Fibroblast of skin of right biceps (primary cell): ENCODE measurements at regions not wholly inside any gene's neighbourhood (a gene's known extent, or its start where the extent isn't known, plus 50 kb on each side); places are given as distances from the start of the nearest gene placed in this dataset.

Experiments used
- DNase-seq: peaks from one replicate; pipeline ENCODE4 v3.0.0-alpha.2; 2013

DNA sequence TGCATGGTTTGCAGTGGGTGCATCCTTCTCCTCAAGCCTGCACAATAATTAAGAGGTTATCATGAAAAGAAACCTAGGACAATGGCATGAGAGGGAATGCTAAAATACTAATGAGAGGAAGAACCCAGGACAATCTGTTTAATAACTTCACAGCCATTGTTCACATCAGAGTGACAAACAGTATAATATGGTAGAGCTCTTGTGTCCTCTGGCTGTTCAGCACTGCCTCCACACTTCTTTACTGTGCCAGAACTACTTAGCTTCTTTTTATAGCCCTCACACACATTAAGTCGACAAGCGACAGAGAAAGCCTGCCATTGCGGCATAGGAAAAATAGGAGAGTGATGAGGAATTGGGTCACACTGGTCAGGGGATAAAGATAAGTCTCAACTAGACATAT lies 65.0 kb upstream of the MEIS2 start:
- DNase-seq: no peak

DNA sequence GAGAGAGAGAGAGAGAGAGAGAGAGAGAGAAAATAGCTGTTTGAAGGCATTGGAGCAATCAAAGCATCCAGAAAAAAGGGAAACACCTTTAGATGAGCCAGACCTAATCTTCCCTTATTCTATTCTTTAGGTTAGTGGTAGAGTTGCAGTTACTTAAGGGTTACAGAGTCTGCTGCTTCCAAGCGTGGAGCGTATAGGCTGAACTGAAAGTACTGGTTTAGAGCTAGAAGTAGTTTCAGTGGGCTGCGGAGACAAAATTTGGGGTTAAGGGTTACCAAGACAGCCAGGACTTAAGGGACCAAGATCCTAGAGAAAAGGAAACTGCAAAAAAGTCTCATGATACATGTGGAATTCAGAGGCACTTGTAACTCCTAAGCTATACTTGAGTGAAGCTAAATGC lies 66.1 kb upstream of the MEIS2 start:
- DNase-seq: no peak

DNA sequence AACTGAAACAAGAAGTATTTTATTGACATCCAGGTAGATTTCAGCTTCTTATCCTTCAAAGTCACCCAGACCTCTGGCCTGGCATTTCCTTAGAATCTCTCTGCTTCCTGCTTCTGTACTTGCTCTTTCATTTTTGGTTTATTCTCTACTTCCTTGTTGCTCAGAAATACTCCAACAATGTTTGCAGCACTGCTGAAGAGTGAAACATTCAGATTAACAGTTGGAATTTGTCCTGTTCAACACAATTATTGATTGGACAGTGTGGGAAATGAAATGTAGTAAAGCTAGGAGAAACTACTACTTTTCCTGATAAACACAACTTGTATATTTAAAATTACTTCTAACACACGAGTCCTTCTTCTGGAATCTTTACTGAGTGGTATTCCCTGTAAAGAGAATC lies 81.0 kb upstream of the MEIS2 start:
- no peak for DNase-seq

DNA sequence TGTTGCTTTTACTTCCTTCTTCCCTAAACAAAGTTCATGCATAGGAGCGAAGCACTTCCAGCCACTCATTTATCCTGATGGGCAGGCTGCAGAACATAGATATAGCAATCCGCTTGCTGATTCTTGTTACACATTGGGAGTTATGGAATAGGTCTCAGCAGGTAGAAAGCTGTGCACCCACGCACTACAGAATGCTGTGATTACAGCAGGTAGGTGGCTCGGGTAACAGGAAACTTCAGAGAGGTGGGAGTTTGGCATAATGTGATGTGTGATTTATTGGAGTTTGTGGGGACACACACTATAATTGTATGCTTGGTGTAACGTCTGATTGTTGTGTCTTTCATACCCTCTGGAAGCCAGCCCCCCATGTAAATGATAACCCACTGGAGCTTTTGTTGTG lies 99.2 kb upstream of the MEIS2 start:
- DNase-seq: no peak

DNA sequence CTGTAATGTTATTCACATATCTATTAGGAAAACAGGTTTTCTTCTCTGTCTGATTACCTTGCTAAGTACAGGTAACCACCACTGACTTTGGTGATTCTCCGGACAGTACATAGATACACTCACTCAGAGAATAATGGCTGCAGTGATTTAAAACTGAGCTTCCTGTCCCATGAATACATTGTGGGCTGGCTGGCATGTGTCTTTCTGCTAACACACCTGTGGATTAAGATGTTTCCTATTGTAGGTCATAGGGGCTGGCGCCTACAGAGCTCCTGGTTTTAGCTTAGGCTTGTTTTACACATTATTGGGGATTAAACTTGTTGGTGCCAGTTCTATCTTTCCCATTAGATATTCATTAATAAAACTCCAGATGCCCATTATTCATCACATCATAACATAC lies 102.7 kb upstream of the MEIS2 start:
- no peak for DNase-seq

DNA sequence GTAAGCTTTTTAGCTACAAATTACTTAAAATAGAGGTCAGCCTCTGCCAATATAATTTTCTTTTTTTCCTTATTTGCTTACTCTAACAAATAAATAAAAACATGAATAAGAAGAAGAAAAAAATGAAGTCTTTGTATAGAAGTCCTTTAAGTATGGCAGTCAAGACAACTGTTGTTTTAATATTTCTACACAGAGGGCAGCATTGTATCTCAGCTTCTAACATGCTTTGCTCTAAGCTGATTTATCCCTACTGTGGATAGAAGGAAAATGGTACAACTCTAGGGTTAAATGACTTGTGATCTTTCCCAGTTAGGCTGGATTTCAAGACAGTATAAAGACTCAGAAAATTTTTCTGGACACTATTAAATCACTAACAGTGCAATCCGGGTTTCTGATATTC lies 104.3 kb upstream of the MEIS2 start:
- peak; percentile 5 for DNase-seq

DNA sequence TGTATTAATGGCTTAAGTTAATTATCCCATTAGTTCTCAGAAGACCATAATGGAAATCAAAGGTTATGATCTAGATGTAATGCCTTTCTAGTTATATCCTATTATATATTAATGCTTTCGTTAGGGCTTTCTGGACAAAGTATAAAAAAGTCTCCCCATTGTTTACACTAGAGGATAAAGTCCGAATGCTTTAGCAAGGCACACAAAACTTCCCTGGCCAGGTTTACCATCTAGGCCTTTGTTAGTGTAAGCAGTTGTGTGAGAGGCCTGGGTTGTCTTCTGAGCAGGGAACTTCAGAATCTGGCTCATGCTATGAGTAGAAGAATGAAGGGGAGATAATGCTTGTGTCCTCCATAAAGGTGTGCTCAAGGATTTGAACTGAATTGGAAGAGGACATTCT lies 106.3 kb upstream of the MEIS2 start:
- DNase-seq: no peak

DNA sequence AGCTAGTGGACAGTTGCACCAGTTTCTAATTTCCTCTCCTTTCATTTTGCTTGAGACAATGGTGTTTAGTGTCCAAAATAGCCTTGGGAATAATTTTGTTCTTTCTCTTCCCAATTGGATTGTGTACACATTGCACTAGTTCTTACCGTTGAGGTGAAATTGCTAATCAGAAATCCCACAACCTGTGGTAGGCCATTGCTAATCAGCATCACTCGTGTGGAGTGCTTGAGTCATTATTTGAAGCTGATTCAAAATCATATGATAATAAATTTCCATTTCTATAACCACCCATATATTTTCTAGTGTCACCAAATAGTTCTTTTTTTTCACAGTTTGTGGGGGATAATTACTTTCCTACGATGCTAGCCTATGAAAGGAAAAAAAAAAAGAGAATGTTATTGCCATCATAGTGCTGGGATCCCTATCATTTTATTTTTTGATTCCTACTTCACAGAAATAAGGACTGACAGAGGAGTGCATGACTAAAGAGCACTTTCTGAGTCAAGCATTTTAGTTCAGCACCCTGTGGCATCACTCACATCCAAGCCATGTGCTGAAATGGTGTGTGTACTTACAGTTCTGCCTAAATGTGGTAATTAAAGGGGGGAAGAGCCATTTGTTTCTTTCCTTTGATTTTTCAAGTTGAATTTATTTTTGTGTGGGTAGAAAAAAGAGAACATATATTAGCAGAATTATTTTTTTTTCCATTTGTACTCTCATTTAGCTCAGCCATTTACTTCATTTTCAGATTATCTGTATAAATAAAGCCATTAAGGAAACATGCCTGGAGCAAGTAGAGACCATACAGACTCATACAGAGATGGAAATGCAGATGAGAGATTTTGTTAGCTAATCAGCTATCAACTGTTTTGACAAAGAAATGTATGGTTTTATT lies 108.0 kb upstream of the MEIS2 start:
- DNase-seq: no peak

DNA sequence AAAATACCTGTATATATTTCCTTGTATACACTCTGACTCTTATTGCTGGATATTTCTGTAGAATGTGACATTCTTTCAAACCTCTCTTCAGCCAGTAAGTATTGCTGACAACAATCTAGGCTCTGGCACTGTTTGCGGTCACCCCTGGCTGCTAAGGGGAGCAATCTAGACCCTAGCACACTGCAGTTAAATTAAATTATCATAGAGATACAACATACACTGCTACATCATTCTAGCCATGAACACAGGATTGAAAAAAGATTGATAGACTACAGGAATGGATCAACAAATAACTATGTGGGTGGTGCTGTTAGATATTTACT lies 108.7 kb upstream of the MEIS2 start:
- DNase-seq: no peak

DNA sequence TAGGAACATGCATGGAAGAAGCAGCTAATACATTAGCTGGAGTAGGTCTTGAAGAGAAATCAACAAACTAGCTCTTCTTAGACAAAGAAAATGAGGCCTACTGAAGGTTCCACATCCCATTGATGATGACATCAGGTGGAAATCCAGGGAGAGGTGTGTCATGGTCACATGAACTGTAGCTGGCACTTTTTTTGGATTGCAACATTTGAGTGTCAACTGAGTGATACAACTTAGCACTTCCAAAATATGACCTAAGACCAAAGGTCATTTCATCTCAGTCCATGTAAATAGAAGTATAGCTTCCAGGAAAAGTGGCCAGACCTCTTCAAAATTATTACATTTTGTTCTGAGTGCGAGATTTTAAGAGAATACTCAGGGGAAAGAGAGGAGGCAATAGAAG lies 117.2 kb upstream of the MEIS2 start:
- no peak for DNase-seq

DNA sequence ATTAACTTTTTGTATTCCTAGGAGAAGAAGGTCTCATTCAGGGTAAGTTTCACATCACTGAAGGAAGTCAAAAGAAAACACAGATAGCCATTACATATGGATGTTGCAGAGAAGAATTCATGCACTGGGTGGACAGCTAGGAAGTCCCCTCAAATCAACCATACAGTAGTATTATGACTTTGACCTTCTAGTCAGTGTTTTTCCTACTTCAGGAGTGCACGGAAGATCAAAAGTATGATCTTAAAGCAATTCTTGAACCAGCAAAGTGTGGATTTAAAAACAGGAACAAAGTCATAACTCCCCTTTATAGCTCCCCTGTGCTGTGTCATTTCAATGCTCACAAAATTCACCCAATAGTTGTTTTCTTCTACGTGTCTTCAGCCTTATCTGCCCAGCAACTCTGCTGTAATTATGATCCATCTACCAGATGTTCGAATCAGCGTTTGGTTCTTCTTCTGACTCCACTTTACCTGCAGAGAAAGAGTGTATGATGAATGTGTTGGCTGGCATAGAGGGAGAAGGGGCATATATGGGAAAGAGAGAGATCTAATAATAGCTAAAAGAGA lies 118.1 kb upstream of the MEIS2 start:
- no peak for DNase-seq

DNA sequence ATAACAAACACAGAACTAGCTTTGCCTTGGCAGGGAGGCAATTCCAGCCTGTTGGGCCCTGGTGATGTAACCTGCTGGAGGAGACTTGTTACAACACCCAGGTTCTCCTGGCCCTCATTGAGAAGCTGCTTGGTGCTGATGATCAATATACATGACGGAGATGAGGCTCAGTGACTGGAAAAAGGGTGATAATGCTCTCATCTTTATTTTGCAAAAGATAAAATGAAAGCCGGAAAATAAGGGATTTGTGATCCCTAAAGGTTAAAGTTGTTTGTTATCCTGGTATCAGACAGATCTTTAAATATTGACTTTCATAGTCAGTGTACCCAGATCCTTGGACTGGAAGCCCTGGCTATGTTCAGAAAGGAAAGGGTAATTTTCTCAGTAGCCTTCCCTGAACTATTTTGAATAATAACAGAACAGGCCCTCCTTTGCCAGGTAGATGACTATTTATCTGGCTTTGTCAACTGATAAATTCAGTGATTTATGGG lies 118.9 kb upstream of the MEIS2 start:
- DNase-seq: no peak

DNA sequence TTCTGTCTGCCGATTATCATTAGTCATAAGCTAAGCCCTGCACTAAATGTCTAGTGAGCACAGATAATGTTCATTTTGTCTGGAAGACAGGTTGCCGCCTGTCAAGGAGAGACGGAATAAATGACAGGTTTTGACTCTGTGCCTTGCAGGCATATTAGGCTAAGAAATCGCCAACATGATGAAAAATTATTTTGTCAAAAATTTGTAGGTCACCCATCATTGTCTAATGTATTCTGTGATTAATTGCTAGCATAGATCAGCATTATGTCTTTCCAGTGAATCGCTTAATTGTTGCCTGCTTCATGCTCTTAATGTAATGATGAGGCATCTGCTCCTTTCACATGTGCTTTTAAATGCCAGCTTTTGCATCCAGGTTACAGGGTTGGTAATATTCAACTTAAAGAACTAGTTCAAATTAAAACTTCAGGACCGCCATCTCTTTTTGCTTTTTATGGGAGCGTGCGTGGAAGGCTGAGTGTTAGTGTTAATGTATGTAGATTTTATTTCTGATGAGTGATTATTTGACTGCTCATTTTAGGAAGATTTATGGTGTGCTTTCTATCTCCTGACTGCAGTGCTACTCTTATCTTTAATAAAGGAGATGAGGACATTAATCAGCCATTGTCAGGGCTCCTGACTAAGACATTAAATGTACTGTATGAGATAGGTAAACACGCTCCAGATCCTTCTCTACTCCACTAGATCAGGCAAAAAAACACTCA lies 120.8 kb upstream of the MEIS2 start:
- no peak for DNase-seq

DNA sequence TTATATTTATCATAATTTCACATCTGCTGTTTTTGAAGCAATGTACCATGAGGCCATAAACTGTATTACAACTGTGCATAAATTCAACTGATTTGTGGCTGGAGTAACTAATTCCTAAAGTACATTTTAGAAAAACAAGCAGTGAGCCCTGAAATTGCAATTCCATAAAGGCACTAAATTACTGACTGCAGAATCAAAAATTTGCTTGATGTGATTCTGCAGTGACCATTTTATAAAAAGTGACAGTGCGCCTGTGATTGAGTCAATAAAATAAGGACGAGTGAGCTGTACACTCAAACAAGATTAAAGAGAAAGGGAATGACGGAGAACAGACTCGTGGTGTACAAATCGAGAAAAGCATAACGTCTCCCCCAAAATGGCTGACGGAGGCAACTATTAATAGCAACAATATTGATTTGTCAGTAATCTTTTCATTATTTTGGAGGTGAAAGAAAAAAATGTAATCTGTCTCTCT lies 121.4 kb upstream of the MEIS2 start:
- no peak for DNase-seq

DNA sequence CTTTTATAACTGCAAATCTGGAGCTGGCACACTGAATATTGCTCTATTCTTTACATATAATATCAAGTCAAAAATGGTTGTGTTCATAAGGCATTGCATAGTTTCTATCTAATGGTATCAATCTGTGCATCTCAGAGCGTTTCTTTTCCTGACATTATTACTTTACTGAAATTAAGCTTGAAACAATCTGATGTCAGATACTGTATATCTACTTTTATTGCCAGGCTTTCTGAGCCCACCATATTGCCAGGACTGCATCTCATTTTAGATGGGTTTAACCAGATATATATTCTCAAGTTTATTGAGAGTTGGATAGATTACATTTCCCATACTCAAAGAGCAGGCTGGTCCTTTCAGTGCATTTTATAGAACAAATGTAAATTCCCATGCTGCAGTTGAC lies 122.7 kb upstream of the MEIS2 start:
- no peak for DNase-seq

DNA sequence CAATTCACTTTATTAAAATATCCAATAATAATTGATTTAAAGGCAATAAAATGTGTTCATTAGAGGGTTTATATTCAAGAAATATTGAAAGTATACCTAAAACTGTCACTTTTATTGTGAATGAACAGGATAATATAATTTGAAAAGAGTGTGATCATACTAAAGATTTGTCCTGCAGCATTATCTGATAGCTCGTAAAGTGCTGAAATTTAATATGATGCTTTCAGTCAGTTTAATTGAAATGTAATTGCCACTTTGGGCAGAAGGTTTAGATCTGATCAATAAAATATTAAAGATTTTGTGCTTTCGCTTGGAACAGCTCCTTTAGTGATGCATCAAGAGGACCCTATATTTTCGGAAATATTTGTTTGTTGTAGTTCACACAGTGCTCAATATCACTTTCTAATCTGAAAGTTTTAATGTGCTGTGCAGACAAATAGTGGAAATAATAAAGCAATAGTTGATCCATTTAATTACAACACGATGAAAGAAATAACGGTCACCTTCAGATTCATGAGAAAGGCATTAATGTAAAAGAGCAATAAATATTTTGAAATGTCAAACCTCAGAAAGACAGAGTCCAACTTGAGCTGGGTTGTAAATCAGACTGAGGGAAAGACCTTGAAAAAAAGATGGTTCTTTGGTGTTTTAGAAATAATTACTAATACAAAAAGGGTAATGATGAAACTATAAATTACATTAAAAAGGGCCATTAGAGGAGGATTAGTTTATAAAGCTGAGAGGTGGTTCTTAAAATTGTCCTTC lies 129.7 kb upstream of the MEIS2 start:
- no peak for DNase-seq

DNA sequence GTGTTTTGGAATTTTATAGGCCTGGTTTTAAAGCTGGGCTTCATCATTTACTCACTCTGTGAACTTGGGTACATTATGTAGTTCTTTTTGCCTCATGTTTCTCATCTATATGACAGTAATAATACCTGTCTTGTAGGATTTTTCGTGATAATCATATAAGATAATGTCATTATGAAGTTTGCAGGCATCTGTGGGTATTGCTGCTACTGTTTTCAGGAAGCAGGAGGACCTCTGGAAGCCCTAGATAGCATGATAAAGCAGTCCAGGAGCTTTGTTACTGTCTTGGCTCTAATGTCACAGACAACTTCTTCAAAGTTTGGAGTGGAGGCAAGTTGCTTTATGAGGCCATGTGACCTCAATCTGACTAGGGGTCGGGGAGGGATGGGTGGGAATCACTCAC lies 145.0 kb upstream of the MEIS2 start:
- DNase-seq: no peak

DNA sequence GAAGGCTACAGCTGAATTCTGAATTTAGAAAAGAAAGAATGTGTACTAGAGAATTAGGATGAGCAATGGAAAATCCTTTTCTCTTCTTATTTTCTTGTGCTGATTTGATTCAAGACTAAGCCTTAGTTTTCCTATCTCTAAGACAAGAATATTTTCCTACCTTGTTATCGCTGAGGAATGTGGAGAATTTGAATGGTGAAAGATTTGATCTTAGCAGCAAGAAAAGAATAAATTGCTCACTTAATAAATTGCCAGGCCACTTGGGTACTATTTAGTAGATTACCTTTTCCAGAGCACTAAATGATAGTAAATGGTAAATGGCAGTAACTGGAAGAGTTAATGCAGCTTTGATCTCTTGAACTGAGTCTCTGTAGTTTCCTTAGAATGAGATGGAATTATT lies 145.7 kb upstream of the MEIS2 start:
- peak; percentile 8 for DNase-seq

DNA sequence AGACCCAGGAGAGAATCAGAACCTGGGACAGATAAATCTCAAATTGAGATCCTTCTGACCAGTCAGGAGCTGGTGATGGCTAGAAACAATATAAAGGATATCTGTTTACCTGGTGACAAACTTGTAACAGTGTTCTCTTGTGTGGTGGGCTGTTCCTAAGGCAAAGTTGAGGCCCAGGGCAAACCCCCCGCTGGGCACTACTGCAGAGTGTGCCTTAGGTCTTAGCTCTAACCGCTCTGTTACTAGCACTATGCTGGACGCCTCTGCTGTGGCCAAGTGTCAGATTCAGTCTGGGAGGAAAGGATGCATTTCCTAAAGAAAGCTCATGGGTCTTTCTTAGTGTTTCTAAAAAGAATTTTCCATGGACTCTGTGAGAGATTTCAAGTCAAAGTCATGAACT lies 146.5 kb upstream of the MEIS2 start:
- no peak for DNase-seq

DNA sequence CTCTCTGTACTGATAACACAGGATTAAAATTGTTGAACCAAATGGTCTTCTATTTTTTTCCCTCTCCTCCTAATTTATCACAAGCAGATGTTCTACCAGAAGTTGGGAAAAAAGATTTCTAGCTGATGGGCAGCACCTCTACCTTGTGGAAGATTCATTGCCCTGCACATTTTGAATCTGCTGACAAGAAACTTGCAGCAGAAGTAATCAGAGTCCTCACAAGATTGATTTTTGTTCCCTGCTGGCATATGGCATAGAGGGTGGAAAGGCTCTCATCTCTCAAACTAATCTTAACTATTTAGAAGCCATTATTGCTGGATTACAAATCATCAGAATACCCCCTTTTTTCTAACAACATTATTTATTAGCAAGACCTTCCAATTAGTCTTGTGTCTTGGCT lies 148.9 kb upstream of the MEIS2 start:
- DNase-seq: no peak

DNA sequence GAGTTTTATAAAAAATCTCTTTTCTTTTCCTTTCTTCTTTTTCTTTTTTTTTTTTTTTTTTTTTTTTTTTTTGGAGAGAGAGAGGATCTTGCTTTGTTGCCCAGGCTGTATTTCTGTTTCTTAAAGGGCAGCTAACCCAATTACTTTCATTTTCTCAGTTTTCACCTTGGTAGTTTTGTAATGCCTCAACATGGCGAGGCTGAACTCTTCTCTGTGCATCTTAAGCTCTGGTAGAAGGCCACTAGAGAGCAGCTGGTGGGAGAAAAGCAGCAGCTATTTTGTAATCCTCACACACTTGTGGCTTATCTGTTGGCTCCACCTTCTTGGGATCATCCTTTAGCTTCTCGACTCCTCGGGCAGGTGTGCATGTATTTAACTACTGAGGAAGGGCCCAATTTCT lies 152.2 kb upstream of the MEIS2 start:
- DNase-seq: no peak

DNA sequence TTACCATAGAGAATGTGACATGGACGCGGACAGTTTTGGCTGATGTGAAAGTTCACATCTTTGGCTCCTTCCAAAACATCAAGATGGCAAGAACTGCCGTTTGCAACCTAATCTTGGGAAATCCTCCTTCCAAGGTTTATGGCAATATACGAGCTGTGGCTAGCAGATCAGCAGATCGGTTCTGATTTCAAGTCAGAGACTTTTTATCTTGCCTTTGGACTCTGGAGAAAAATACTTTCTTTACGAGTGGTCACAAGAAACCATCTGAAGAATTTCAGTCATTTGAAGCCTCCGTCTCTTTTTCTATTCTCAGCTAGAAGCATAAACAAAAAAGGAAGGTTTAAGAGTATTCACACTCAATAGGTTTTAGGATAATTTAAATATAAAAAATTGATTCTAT lies 153.5 kb upstream of the MEIS2 start:
- DNase-seq: peak; percentile 74

DNA sequence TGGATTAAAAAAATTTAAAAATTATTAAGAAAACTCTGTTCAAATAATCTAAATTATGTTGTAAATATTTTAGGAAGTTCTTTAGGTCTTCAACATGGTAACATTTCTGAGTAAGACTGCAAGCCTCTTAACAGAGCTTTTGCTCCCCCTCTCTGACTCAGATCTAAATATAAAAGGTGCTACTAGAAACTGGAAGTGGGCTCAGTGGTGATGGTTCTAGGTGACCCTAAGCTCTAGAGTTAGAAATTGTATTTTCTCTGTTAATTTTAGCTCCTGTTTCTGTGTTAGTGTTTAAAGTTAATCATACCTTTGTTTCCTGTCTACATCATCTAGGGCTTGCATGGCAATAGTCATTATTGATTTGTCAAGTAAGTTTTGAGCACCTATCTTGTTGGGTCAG lies 159.9 kb upstream of the MEIS2 start:
- DNase-seq: no peak
